ENCODE measurements at regions not wholly inside any gene's neighbourhood (a gene's known extent, or its start where the extent isn't known, plus 50 kb on each side); places are given as distances from the start of the nearest gene placed in this dataset.

- TF ChIP-seq CTCF (conservative IDR thresholded peaks at IDR 0.05) (no peak), ZFX (IDR thresholded peaks at IDR 0.05) (no peak)
Observed at GRCh38 chr9:96089452-96090085, 212.4 kb downstream of the HSD17B3 start.

Measured in C4-2B (cell line).